Large intestine (tissue), 3 donors: ENCODE measurements at regions not wholly inside any gene's neighbourhood (a gene's known extent, or its start where the extent isn't known, plus 50 kb on each side); places are given as distances from the start of the nearest gene placed in this dataset.

Experiments used
- DNase-seq, 2 donors: peaks; one replicate each; pipeline versions ENCODE4 v3.0.0 to v3.0.0-alpha.2; 2013
- H3K27ac ChIP-seq: one replicate; pipeline ENCODE4 v1.5.1; 2013; ENCODE audit warnings: low read length
- H3K27me3 ChIP-seq: 2 replicates; pipeline ENCODE4 v1.6.1; 2013; ENCODE audit warnings: low read length; ENCODE audit not compliant: control insufficient read depth, insufficient read depth
- H3K36me3 ChIP-seq: 2 replicates; pipeline ENCODE4 v1.6.1; 2013; ENCODE audit warnings: low read length; ENCODE audit not compliant: control insufficient read depth, insufficient read depth
- H3K4me1 ChIP-seq: one replicate; pipeline ENCODE4 v1.6.1; 2013; ENCODE audit warnings: low read length; ENCODE audit not compliant: control insufficient read depth, insufficient read depth
- H3K4me3 ChIP-seq: one replicate; pipeline ENCODE4 v1.5.1; 2013; ENCODE audit warnings: low read length
- H3K9me3 ChIP-seq: one replicate; pipeline ENCODE4 v1.6.1; 2013; ENCODE audit warnings: mild to moderate bottlenecking, low read depth, low read length, moderate library complexity; ENCODE audit not compliant: control insufficient read depth
- WGBS: methylation state at CpG from one replicate; pipeline ENCODE4 v1.1.5; 2013; ENCODE audit warnings: low lambda C conversion rate; ENCODE audit not compliant: insufficient coverage; 5-methylcytosine and 5-hydroxymethylcytosine counted together

GRCh38 chr5:58143181-58143580 lies 316.7 kb downstream of the PLK2 start:
- no peak for DNase-seq
- H3K4me1 ChIP-seq, result no peaks in the 10 kb centered on the region

GRCh38 chr5:58138791-58139190 lies 321.1 kb downstream of the PLK2 start:
- WGBS, result 94% methylated on average over 2 of the region's 2 CpGs
- Histone ChIP-seq H3K9me3 (no peaks in the 10 kb centered on the region), H3K36me3 (no peaks in the 10 kb centered on the region), H3K4me3 (no peak overlapping the region), H3K4me1 (no peaks in the 10 kb centered on the region), H3K27ac (no peak overlapping the region), H3K27me3 (no peaks in the 10 kb centered on the region)
- DNase-seq, result no peak

More at GRCh38 chr5:58143181-58143580, 316.7 kb downstream of the PLK2 start:
- Histone ChIP-seq H3K9me3 (no peaks in the 10 kb centered on the region), H3K36me3 (no peaks in the 10 kb centered on the region), H3K4me3 (no peak overlapping the region), H3K27ac (no peak overlapping the region), H3K27me3 (no peaks in the 10 kb centered on the region)
- 100% methylated on average over 1 of the region's 1 CpG for WGBS

- Histone ChIP-seq H3K9me3 (no peaks in the 10 kb centered on the region), H3K27me3 (no peaks in the 10 kb centered on the region), H3K4me1 (no peaks in the 10 kb centered on the region), H3K4me3 (no peak overlapping the region), H3K36me3 (no peaks in the 10 kb centered on the region), H3K27ac (no peak overlapping the region)
- DNase-seq, result no peak
- WGBS, result no CpG with 5 or more reads among the region's 5 CpGs
Measured at GRCh38 chr5:58136406-58136805, 323.5 kb downstream of the PLK2 start.

GRCh38 chr5:58135571-58136335 lies 324.1 kb downstream of the PLK2 start:
- DNase-seq, result no peak
- H3K27me3 ChIP-seq, result no peaks in the 10 kb centered on the region
- H3K27ac ChIP-seq, result no peak overlapping the region
- no peak overlapping the region for H3K4me3 ChIP-seq
- WGBS, result 82% methylated on average over 5 of the region's 5 CpGs
- no peaks in the 10 kb centered on the region for H3K36me3 ChIP-seq
- H3K4me1 ChIP-seq, result no peaks in the 10 kb centered on the region
- no peaks in the 10 kb centered on the region for H3K9me3 ChIP-seq

GRCh38 chr5:58133631-58134296 lies 326.1 kb downstream of the PLK2 start:
- Histone ChIP-seq H3K27ac (no peak overlapping the region), H3K27me3 (no peaks in the 10 kb centered on the region), H3K36me3 (no peaks in the 10 kb centered on the region), H3K4me1 (no peaks in the 10 kb centered on the region), H3K4me3 (no peak overlapping the region), H3K9me3 (no peaks in the 10 kb centered on the region)
- DNase-seq, result no peak
- WGBS, result 61% methylated on average over 3 of the region's 5 CpGs

- WGBS, result 100% methylated on average over 2 of the region's 7 CpGs
- H3K27ac ChIP-seq, result no peak overlapping the region
Measured at GRCh38 chr5:58133216-58133615, 326.7 kb downstream of the PLK2 start.

GRCh38 chr5:58127255-58128220 lies 332.3 kb downstream of the PLK2 start:
- Histone ChIP-seq H3K4me1 (no peaks in the 10 kb centered on the region), H3K36me3 (no peaks in the 10 kb centered on the region), H3K27me3 (no peaks in the 10 kb centered on the region), H3K4me3 (no peak overlapping the region), H3K27ac (no peak overlapping the region), H3K9me3 (no peaks in the 10 kb centered on the region)
- DNase-seq, result no peak
- no CpG with 5 or more reads among the region's 11 CpGs for WGBS

More at GRCh38 chr5:58133216-58133615, 326.7 kb downstream of the PLK2 start:
- no peak for DNase-seq
- H3K9me3 ChIP-seq, result no peaks in the 10 kb centered on the region
- H3K27me3 ChIP-seq, result no peaks in the 10 kb centered on the region
- no peaks in the 10 kb centered on the region for H3K36me3 ChIP-seq
- H3K4me3 ChIP-seq, result no peak overlapping the region
- no peaks in the 10 kb centered on the region for H3K4me1 ChIP-seq

- DNase-seq, result no peak
- no peak overlapping the region for H3K27ac ChIP-seq
- H3K4me1 ChIP-seq, result no peaks in the 10 kb centered on the region
- H3K27me3 ChIP-seq, result no peaks in the 10 kb centered on the region
- H3K9me3 ChIP-seq, result no peaks in the 10 kb centered on the region
- no peak overlapping the region for H3K4me3 ChIP-seq
- 80% methylated on average over 1 of the region's 4 CpGs for WGBS
- no peaks in the 10 kb centered on the region for H3K36me3 ChIP-seq
Measured at GRCh38 chr5:58123501-58123900, 336.4 kb downstream of the PLK2 start.

GRCh38 chr5:58122848-58123392 lies 337.0 kb downstream of the PLK2 start:
- no peaks in the 10 kb centered on the region for H3K27me3 ChIP-seq
- H3K4me3 ChIP-seq, result no peak overlapping the region
- no peaks in the 10 kb centered on the region for H3K4me1 ChIP-seq
- 100% methylated on average over 1 of the region's 3 CpGs for WGBS
- no peaks in the 10 kb centered on the region for H3K36me3 ChIP-seq
- H3K9me3 ChIP-seq, result no peaks in the 10 kb centered on the region
- H3K27ac ChIP-seq, result no peak overlapping the region
- DNase-seq, result no peak

GRCh38 chr5:58122157-58122556 lies 337.7 kb downstream of the PLK2 start:
- no peak for DNase-seq
- H3K4me1 ChIP-seq, result no peaks in the 10 kb centered on the region
- WGBS, result 33% methylated on average over 1 of the region's 2 CpGs

More at GRCh38 chr5:58122157-58122556, 337.7 kb downstream of the PLK2 start:
- no peak overlapping the region for H3K27ac ChIP-seq
- H3K9me3 ChIP-seq, result no peaks in the 10 kb centered on the region
- no peaks in the 10 kb centered on the region for H3K27me3 ChIP-seq
- H3K36me3 ChIP-seq, result no peaks in the 10 kb centered on the region
- H3K4me3 ChIP-seq, result no peak overlapping the region
